HL-60 (cell line): ENCODE measurements at regions not wholly inside any gene's neighbourhood (a gene's known extent, or its start where the extent isn't known, plus 50 kb on each side); places are given as distances from the start of the nearest gene placed in this dataset.

Experiments
- GABPA ChIP-seq: IDR thresholded peaks from 2 replicates; pipeline ENCODE4 v1.6.1; 2012; ENCODE audit warnings: low read depth
- POLR2AphosphoS5 ChIP-seq: IDR thresholded peaks from 2 replicates; pipeline ENCODE4 v1.6.1; 2012; ENCODE audit warnings: low read depth
- TF ChIP-seq, protein P1 (sequence below): IDR thresholded peaks from one replicate; pipeline ENCODE4 v1.5.1; 2011; ENCODE audit warnings: low read length, control low read depth, inconsistent platforms; ENCODE audit not compliant: insufficient read depth

GRCh38 chr2:120483355-120483754, 137.4 kb downstream of the INHBB start:
- TF ChIP-seq POLR2AphosphoS5, result no peak
- TF ChIP-seq, protein P1, sequence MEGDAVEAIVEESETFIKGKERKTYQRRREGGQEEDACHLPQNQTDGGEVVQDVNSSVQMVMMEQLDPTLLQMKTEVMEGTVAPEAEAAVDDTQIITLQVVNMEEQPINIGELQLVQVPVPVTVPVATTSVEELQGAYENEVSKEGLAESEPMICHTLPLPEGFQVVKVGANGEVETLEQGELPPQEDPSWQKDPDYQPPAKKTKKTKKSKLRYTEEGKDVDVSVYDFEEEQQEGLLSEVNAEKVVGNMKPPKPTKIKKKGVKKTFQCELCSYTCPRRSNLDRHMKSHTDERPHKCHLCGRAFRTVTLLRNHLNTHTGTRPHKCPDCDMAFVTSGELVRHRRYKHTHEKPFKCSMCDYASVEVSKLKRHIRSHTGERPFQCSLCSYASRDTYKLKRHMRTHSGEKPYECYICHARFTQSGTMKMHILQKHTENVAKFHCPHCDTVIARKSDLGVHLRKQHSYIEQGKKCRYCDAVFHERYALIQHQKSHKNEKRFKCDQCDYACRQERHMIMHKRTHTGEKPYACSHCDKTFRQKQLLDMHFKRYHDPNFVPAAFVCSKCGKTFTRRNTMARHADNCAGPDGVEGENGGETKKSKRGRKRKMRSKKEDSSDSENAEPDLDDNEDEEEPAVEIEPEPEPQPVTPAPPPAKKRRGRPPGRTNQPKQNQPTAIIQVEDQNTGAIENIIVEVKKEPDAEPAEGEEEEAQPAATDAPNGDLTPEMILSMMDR, result no peak
- TF ChIP-seq GABPA, result no peak
